ENCODE measurements at regions not wholly inside any gene's neighbourhood (a gene's known extent, or its start where the extent isn't known, plus 50 kb on each side); places are given as distances from the start of the nearest gene placed in this dataset.
"Not testable (repeated sequence)": the region's sequence is repeated elsewhere in the genome, so short reads cannot be mapped to it uniquely, and the experiment has no call there.

GRCh38 chr4:125582302-125582701 lies 267.5 kb downstream of the FAT4 start:
- no peaks in the 10 kb centered on the region for H3K36me3 ChIP-seq
- no peak overlapping the region for H3K4me3 ChIP-seq
- intact Hi-C loops (cut with DNase I): no loop called here
- no peak for TF ChIP-seq EP300 (IDR thresholded peaks at IDR 0.05)
- TF ChIP-seq POLR2A (IDR thresholded peaks at IDR 0.05): no peak
- no peak for TF ChIP-seq POLR2AphosphoS5 (IDR thresholded peaks at IDR 0.05)
- TF ChIP-seq CTCF (IDR thresholded peaks at IDR 0.05): no peak
- H3K9me3 ChIP-seq: no peaks in the 10 kb centered on the region
- H3K27me3 ChIP-seq: no peaks in the 10 kb centered on the region
- no peak overlapping the region for H3K27ac ChIP-seq
- H3K4me1 ChIP-seq: no peaks in the 10 kb centered on the region
- no peak for DNase-seq
- WGBS, 2 donors: 58 to 78% methylated on average over 1 of the region's 1 CpG

- 25 to 83% methylated on average over 1 of the region's 1 CpG for WGBS, 2 donors
- no peak overlapping the region for H3K27ac ChIP-seq
- DNase-seq: no peak
- H3K4me1 ChIP-seq: no peaks in the 10 kb centered on the region
- H3K9me3 ChIP-seq: no peaks in the 10 kb centered on the region
- no peaks in the 10 kb centered on the region for H3K27me3 ChIP-seq
- no peaks in the 10 kb centered on the region for H3K36me3 ChIP-seq
- intact Hi-C loops (cut with DNase I): no loop called here
- TF ChIP-seq EP300 (IDR thresholded peaks at IDR 0.05) (no peak), POLR2AphosphoS5 (IDR thresholded peaks at IDR 0.05) (no peak), CTCF (IDR thresholded peaks at IDR 0.05) (no peak), POLR2A (IDR thresholded peaks at IDR 0.05) (no peak)
- no peak overlapping the region for H3K4me3 ChIP-seq
Observed at GRCh38 chr4:125590158-125590557, 275.4 kb downstream of the FAT4 start.

GRCh38 chr4:125591290-125591689 lies 276.5 kb downstream of the FAT4 start:
- 84 to 93% methylated on average over 8 of the region's 8 CpGs for WGBS, 2 donors
- TF ChIP-seq POLR2AphosphoS5 (IDR thresholded peaks at IDR 0.05) (no peak), EP300 (IDR thresholded peaks at IDR 0.05) (no peak), POLR2A (IDR thresholded peaks at IDR 0.05) (no peak), CTCF (IDR thresholded peaks at IDR 0.05) (no peak)
- H3K36me3 ChIP-seq: no peaks in the 10 kb centered on the region
- no peak overlapping the region for H3K4me3 ChIP-seq
- H3K27me3 ChIP-seq: no peaks in the 10 kb centered on the region
- no peak overlapping the region for H3K27ac ChIP-seq
- intact Hi-C loops (cut with DNase I): no loop called here
- no peak for DNase-seq
- no peaks in the 10 kb centered on the region for H3K9me3 ChIP-seq
- H3K4me1 ChIP-seq: no peaks in the 10 kb centered on the region

GRCh38 chr4:125594056-125594602 lies 279.4 kb downstream of the FAT4 start:
- intact Hi-C loops (cut with DNase I): no loop called here
- H3K4me3 ChIP-seq: no peak overlapping the region
- WGBS, 2 donors: 50 to 73% methylated on average over 4 of the region's 4 CpGs

GRCh38 chr4:125605926-125606325 lies 291.2 kb downstream of the FAT4 start:
- DNase-seq; H3K27me3 ChIP-seq; H3K4me1 ChIP-seq; H3K36me3 ChIP-seq; H3K9me3 ChIP-seq; intact Hi-C loops (cut with DNase I); H3K27ac ChIP-seq; H3K4me3 ChIP-seq: not testable (repeated sequence)
- WGBS, 2 donors: 62 to 76% methylated on average over 2 of the region's 2 CpGs

More at GRCh38 chr4:125594056-125594602, 279.4 kb downstream of the FAT4 start:
- H3K4me1 ChIP-seq: no peaks in the 10 kb centered on the region
- H3K9me3 ChIP-seq: no peaks in the 10 kb centered on the region
- no peaks in the 10 kb centered on the region for H3K36me3 ChIP-seq
- TF ChIP-seq POLR2A (IDR thresholded peaks at IDR 0.05): no peak
- TF ChIP-seq POLR2AphosphoS5 (IDR thresholded peaks at IDR 0.05): no peak
- TF ChIP-seq EP300 (IDR thresholded peaks at IDR 0.05): no peak
- TF ChIP-seq CTCF (IDR thresholded peaks at IDR 0.05): no peak
- no peaks in the 10 kb centered on the region for H3K27me3 ChIP-seq
- DNase-seq: no peak
- H3K27ac ChIP-seq: no peak overlapping the region
